ENCODE measurements at regions not wholly inside any gene's neighbourhood (a gene's known extent, or its start where the extent isn't known, plus 50 kb on each side); places are given as distances from the start of the nearest gene placed in this dataset.

DNA sequence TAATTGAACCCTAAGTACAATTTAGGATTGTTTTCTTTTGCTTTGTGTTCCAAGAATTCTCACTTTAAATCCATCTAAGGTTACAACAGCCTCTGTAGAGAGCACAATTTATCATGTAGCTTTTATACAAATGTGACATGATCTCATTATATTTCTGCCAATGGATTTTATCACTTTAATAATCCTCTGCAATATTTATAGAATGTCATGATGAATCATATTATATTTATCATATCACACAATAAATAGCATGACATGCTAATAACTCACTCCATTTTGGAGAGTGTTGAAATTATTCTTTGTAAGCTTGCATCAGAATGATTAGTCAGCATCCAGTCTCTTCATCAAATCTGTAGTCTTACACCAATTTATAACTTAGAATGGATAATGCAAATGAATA, 280.6 kb upstream of the ZNF717 start:
- Histone ChIP-seq H3K36me3 (ENCODE audit: insufficient read depth, low read length) (no peaks in the 10 kb centered on the region), H3K9me3 (ENCODE audit: low read length) (no peaks in the 10 kb centered on the region), H3K4me1 (ENCODE audit: insufficient read depth, low read length, poor library complexity, severe bottlenecking) (no peaks in the 10 kb centered on the region), H3K4me2 (ENCODE audit: low read length) (no peak overlapping the region), H3K27ac (ENCODE audit: low read depth, low read length, poor library complexity, severe bottlenecking) (no peak overlapping the region), H4K20me1 (ENCODE audit: insufficient read depth, low read length) (no peaks in the 10 kb centered on the region), H3K9me2 (ENCODE audit: insufficient read depth, low read length) (no peaks in the 10 kb centered on the region), H3K79me2 (ENCODE audit: insufficient read depth, low read depth, low read length) (no peaks in the 10 kb centered on the region), H2AFZ (ENCODE audit: low read length) (no peak overlapping the region), H3K4me3 (ENCODE audit: low read depth, low read length, poor library complexity, severe bottlenecking) (no peak overlapping the region)
- no peak for DNase-seq (ENCODE audit: low spot score)
- POLR2A ChIA-PET: no interaction called here
- BruUV-seq (replicated peaks): no TSS peak
- TF ChIP-seq CTCF (conservative IDR thresholded peaks at IDR 0.05; ENCODE audit: low read length): no peak
- TF ChIP-seq EZH2phosphoT487 (IDR thresholded peaks at IDR 0.05; ENCODE audit: borderline replicate concordance, low read depth, low read length): no peak
- CTCF ChIA-PET (ENCODE audit: unreplicated experiment): no interaction called here
- intact Hi-C loops (cut with micrococcal nuclease; ENCODE audit: unreplicated experiment): no loop called here

- intact Hi-C loops (cut with micrococcal nuclease; ENCODE audit: unreplicated experiment): no loop called here
- Histone ChIP-seq H3K4me2 (ENCODE audit: low read length) (no peak overlapping the region), H3K4me3 (ENCODE audit: low read depth, low read length, poor library complexity, severe bottlenecking) (no peak overlapping the region), H3K36me3 (ENCODE audit: insufficient read depth, low read length) (no peaks in the 10 kb centered on the region), H3K4me1 (ENCODE audit: insufficient read depth, low read length, poor library complexity, severe bottlenecking) (no peaks in the 10 kb centered on the region), H3K79me2 (ENCODE audit: insufficient read depth, low read depth, low read length) (no peaks in the 10 kb centered on the region), H4K20me1 (ENCODE audit: insufficient read depth, low read length) (no peaks in the 10 kb centered on the region), H3K9me2 (ENCODE audit: insufficient read depth, low read length) (no peaks in the 10 kb centered on the region), H3K27ac (ENCODE audit: low read depth, low read length, poor library complexity, severe bottlenecking) (no peak overlapping the region), H2AFZ (ENCODE audit: low read length) (no peak overlapping the region), H3K9me3 (ENCODE audit: low read length) (no peaks in the 10 kb centered on the region)
- TF ChIP-seq CTCF (conservative IDR thresholded peaks at IDR 0.05; ENCODE audit: low read length) (no peak), EZH2phosphoT487 (IDR thresholded peaks at IDR 0.05; ENCODE audit: borderline replicate concordance, low read depth, low read length) (no peak)
- CTCF ChIA-PET (ENCODE audit: unreplicated experiment): no interaction called here
- BruUV-seq (replicated peaks): no TSS peak
- no peak for DNase-seq (ENCODE audit: low spot score)
- POLR2A ChIA-PET: no interaction called here
Measured at GRCh38 chr3:76078101-76078500, 292.8 kb upstream of the ZNF717 start.

GRCh38 chr3:76083992-76084391, 298.6 kb upstream of the ZNF717 start:
- H3K4me3 ChIP-seq (ENCODE audit: low read depth, low read length, poor library complexity, severe bottlenecking): no peak overlapping the region
- H3K4me2 ChIP-seq (ENCODE audit: low read length): no peak overlapping the region
- CTCF ChIA-PET (ENCODE audit: unreplicated experiment): no interaction called here
- H3K27ac ChIP-seq (ENCODE audit: low read depth, low read length, poor library complexity, severe bottlenecking): no peak overlapping the region
- no peak overlapping the region for H2AFZ ChIP-seq (ENCODE audit: low read length)
- BruUV-seq (replicated peaks): no TSS peak
- no peaks in the 10 kb centered on the region for H3K36me3 ChIP-seq (ENCODE audit: insufficient read depth, low read length)
- no peaks in the 10 kb centered on the region for H3K9me2 ChIP-seq (ENCODE audit: insufficient read depth, low read length)
- DNase-seq (ENCODE audit: low spot score): no peak
- no peak for TF ChIP-seq EZH2phosphoT487 (IDR thresholded peaks at IDR 0.05; ENCODE audit: borderline replicate concordance, low read depth, low read length)
- no peak for TF ChIP-seq CTCF (conservative IDR thresholded peaks at IDR 0.05; ENCODE audit: low read length)
- H3K4me1 ChIP-seq (ENCODE audit: insufficient read depth, low read length, poor library complexity, severe bottlenecking): no peaks in the 10 kb centered on the region
- no peaks in the 10 kb centered on the region for H3K79me2 ChIP-seq (ENCODE audit: insufficient read depth, low read depth, low read length)
- H3K9me3 ChIP-seq (ENCODE audit: low read length): no peaks in the 10 kb centered on the region
- POLR2A ChIA-PET: no interaction called here
- H4K20me1 ChIP-seq (ENCODE audit: insufficient read depth, low read length): no peaks in the 10 kb centered on the region
- intact Hi-C loops (cut with micrococcal nuclease; ENCODE audit: unreplicated experiment): no loop called here
